ENCODE measurements at regions not wholly inside any gene's neighbourhood (a gene's known extent, or its start where the extent isn't known, plus 50 kb on each side); places are given as distances from the start of the nearest gene placed in this dataset.

GRCh38 chr16:63241497-63242028 is 1205.3 kb upstream of the CDH8 start:
- TF ChIP-seq MAX (IDR thresholded peaks at IDR 0.05) (no peak), EP300 (IDR thresholded peaks at IDR 0.05; ENCODE audit: borderline replicate concordance) (no peak), EGR1 (IDR thresholded peaks at IDR 0.05) (no peak), TCF12 (IDR thresholded peaks at IDR 0.05; ENCODE audit: low read depth) (no peak), CEBPB (IDR thresholded peaks at IDR 0.05) (no peak), YY1 (IDR thresholded peaks at IDR 0.05; ENCODE audit: low read depth) (no peak), REST (IDR thresholded peaks at IDR 0.05; ENCODE audit: low read depth) (no peak), ZBTB7A (IDR thresholded peaks at IDR 0.05; ENCODE audit: low read depth) (no peak), CREB1 (IDR thresholded peaks at IDR 0.05; ENCODE audit: low read depth) (no peak), TAF1 (IDR thresholded peaks at IDR 0.05; ENCODE audit: low read depth) (no peak)
